ENCODE measurements at regions not wholly inside any gene's neighbourhood (a gene's known extent, or its start where the extent isn't known, plus 50 kb on each side); places are given as distances from the start of the nearest gene placed in this dataset.
"Not testable (repeated sequence)": the region's sequence is repeated elsewhere in the genome, so short reads cannot be mapped to it uniquely, and the experiment has no call there.

DNA sequence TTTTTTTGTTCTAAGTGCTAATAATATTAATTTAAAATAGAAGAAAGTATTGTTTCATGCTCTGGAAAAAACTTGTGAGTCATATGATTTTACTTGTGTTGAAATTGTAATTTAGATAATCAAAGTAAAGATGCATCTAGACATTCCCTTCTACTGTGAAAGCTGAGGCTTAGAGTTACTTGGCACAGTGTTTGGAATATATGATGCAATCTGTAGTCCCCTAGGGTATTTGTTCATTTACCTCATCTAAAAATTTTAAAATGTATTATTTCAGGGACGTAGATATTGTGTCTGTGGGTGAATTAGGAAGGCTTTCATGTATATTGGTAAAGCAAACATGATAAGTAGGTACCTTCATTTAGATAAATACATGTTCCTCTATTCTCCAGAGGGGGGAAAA is 793.5 kb upstream of the CNTN5 start:
- H3K27me3 Mint-ChIP-seq, result no peaks in the 10 kb centered on the region
- H3K9me3 Mint-ChIP-seq, result peaks cover 4% of the 10 kb centered on the region
- H3K4me3 Mint-ChIP-seq, result no peak overlapping the region
- no peak overlapping the region for H3K27ac Mint-ChIP-seq
- ATAC-seq (replicated peaks), result no peak
- H3K4me1 Mint-ChIP-seq, result no peaks in the 10 kb centered on the region
- no peaks in the 10 kb centered on the region for H3K36me3 Mint-ChIP-seq (ENCODE audit: low read depth)

- no peak for ATAC-seq (replicated peaks)
- no peaks in the 10 kb centered on the region for H3K36me3 Mint-ChIP-seq (ENCODE audit: low read depth)
- no peaks in the 10 kb centered on the region for H3K27me3 Mint-ChIP-seq
- H3K27ac Mint-ChIP-seq, result no peak overlapping the region
- no peak overlapping the region for H3K4me3 Mint-ChIP-seq
- H3K4me1 Mint-ChIP-seq, result no peaks in the 10 kb centered on the region
- peaks cover 7% of the 10 kb centered on the region for H3K9me3 Mint-ChIP-seq
These were observed 790.1 kb upstream of the CNTN5 start for GRCh38 chr11:98230678-98231077.

DNA sequence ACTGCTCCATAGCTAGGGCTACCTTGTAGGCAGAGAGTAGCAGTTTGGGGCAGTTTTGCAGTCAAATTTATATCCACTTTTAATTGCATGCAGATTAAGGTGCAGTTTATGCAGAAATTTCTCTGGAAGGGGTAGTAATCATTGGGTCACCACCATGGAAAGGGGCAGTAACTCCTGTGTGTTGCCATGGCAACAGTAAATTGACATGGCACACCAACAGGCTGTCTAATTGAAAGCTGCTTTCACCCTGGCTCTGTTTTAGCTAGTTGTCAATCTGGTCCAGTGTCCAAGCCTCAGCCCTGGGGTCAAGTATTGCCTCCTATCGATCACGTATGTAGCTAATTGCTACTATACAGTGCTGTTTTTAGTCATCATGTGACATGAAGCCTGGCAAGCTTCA is 786.1 kb upstream of the CNTN5 start:
- H3K36me3 Mint-ChIP-seq (ENCODE audit: low read depth), result no peaks in the 10 kb centered on the region
- ATAC-seq (replicated peaks), result no peak
- no peak overlapping the region for H3K27ac Mint-ChIP-seq
- H3K4me3 Mint-ChIP-seq, result no peak overlapping the region
- H3K4me1 Mint-ChIP-seq, result no peaks in the 10 kb centered on the region
- H3K27me3 Mint-ChIP-seq, result no peaks in the 10 kb centered on the region
- peaks cover 10% of the 10 kb centered on the region for H3K9me3 Mint-ChIP-seq

DNA sequence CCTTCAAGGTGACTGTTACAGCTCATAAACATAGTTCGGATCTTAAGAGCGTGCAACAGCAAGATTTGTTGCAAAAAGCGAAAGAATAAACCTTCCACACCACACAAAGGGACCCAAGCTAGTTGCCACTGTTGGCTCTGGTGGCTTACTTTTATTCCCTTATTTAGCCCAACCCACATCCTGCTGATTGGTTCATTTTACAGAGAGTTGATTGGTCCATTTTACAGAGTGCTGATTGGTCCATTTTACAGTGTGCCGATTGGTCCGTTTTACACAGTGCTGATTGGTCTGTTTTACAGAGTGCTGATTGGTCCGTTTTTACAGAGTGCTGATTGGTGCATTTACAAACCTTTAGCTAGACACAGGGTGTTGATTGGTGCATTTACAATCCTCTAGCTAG is 776.9 kb upstream of the CNTN5 start:
- no peak overlapping the region for H3K4me3 Mint-ChIP-seq
- no peak overlapping the region for H3K27ac Mint-ChIP-seq
- no peaks in the 10 kb centered on the region for H3K36me3 Mint-ChIP-seq (ENCODE audit: low read depth)
- H3K27me3 Mint-ChIP-seq, result no peaks in the 10 kb centered on the region
- H3K9me3 Mint-ChIP-seq, result peaks cover 5% of the 10 kb centered on the region
- no peaks in the 10 kb centered on the region for H3K4me1 Mint-ChIP-seq
- no peak for ATAC-seq (replicated peaks)

- ATAC-seq (replicated peaks), result no peak
- H3K4me3 Mint-ChIP-seq, result no peak overlapping the region
- H3K27me3 Mint-ChIP-seq, result no peaks in the 10 kb centered on the region
- no peaks in the 10 kb centered on the region for H3K4me1 Mint-ChIP-seq
- H3K36me3 Mint-ChIP-seq (ENCODE audit: low read depth), result no peaks in the 10 kb centered on the region
- peaks cover 14% of the 10 kb centered on the region for H3K9me3 Mint-ChIP-seq
- no peak overlapping the region for H3K27ac Mint-ChIP-seq
These were observed 759.8 kb upstream of the CNTN5 start for GRCh38 chr11:98260983-98261382.

DNA sequence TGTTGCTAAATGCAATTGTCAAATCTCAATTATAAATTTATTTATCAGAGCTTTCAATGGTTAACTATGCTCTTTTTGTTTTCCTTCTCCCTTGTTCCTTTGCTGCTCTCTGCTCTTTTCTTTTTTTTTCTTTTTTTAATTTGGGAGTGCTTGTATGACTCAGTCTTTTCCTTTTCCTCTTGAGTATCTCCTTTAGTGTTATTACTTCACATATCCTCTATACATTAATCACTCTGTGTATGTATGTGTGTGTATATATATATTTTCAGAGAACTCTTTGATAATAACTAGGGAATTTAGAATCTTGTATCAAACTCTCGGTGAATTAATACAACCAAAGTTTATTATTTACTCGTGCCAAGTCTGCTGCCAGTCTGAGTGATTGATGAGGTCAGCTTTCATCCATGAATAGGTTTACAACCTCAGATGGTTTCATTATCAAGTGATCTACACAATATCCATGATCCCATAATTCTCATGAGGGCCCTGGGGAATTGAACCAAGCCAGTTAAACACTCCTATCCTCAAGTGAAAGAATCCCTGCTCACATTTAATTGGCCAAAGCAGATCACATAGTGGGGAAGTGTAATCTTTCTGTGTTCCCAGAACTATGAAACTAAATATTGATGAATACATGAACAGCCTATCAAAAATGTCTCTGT is 743.4 kb upstream of the CNTN5 start:
- no peak overlapping the region for H3K27ac Mint-ChIP-seq
- no peak for ATAC-seq (replicated peaks)
- peaks cover 5% of the 10 kb centered on the region for H3K9me3 Mint-ChIP-seq
- no peaks in the 10 kb centered on the region for H3K36me3 Mint-ChIP-seq (ENCODE audit: low read depth)
- no peaks in the 10 kb centered on the region for H3K4me1 Mint-ChIP-seq
- no peak overlapping the region for H3K4me3 Mint-ChIP-seq
- H3K27me3 Mint-ChIP-seq, result no peaks in the 10 kb centered on the region

DNA sequence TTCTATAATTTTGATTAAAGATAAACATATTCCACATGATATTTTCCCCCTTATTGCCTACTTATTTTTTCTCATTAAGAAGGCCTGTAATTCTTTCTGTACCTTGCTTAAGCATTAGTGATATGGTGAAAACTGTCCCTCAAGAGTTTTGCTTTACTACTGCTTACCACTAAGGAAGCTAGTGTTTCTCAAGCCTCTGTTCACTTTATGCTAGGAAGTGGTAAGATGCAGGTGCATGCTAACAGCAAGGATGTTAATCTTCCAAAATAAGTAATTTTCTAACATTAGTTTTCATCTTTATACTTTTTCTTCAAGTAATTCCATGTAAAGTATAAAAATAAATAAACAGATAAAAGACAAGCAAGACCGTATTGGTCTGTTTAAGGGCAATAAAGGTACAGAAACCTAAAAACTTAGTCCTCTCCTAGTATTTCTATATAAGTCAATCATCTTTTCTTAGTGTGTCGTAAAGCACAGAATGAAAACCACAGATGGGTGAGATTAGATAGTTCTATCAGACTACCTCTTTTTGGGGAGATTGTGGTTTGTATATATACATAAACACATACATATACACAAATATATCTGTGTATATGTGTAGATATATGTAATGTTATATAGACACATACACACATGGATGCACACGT is 731.0 kb upstream of the CNTN5 start:
- no peak overlapping the region for H3K4me3 Mint-ChIP-seq
- H3K27me3 Mint-ChIP-seq, result no peaks in the 10 kb centered on the region
- no peaks in the 10 kb centered on the region for H3K4me1 Mint-ChIP-seq
- no peaks in the 10 kb centered on the region for H3K36me3 Mint-ChIP-seq (ENCODE audit: low read depth)
- peaks cover 7% of the 10 kb centered on the region for H3K9me3 Mint-ChIP-seq
- ATAC-seq (replicated peaks), result no peak
- no peak overlapping the region for H3K27ac Mint-ChIP-seq

GRCh38 chr11:98296091-98296880 is 724.5 kb upstream of the CNTN5 start:
- H3K4me1 Mint-ChIP-seq, result no peaks in the 10 kb centered on the region
- peaks cover 14% of the 10 kb centered on the region for H3K9me3 Mint-ChIP-seq
- H3K27me3 Mint-ChIP-seq, result no peaks in the 10 kb centered on the region
- no peak overlapping the region for H3K4me3 Mint-ChIP-seq
- no peak overlapping the region for H3K27ac Mint-ChIP-seq
- H3K36me3 Mint-ChIP-seq (ENCODE audit: low read depth), result no peaks in the 10 kb centered on the region
- ATAC-seq (replicated peaks), result no peak

- Mint-ChIP-seq H3K4me1 (no peaks in the 10 kb centered on the region), H3K27ac (no peak overlapping the region), H3K9me3 (peaks cover 10% of the 10 kb centered on the region), H3K27me3 (no peaks in the 10 kb centered on the region), H3K4me3 (no peak overlapping the region), H3K36me3 (ENCODE audit: low read depth) (no peaks in the 10 kb centered on the region)
- no peak for ATAC-seq (replicated peaks)
These were observed 720.0 kb upstream of the CNTN5 start for GRCh38 chr11:98300719-98301118.

GRCh38 chr11:98307827-98308491 is 712.8 kb upstream of the CNTN5 start:
- no peak for ATAC-seq (replicated peaks)
- Mint-ChIP-seq H3K9me3 (peaks cover 11% of the 10 kb centered on the region), H3K4me3 (no peak overlapping the region), H3K27ac (no peak overlapping the region), H3K27me3 (no peaks in the 10 kb centered on the region), H3K4me1 (no peaks in the 10 kb centered on the region), H3K36me3 (ENCODE audit: low read depth) (no peaks in the 10 kb centered on the region)

- not testable (repeated sequence) for H3K27ac Mint-ChIP-seq; ATAC-seq (replicated peaks); H3K9me3 Mint-ChIP-seq; H3K36me3 Mint-ChIP-seq (ENCODE audit: low read depth); H3K4me1 Mint-ChIP-seq; H3K27me3 Mint-ChIP-seq; H3K4me3 Mint-ChIP-seq
These were observed 690.4 kb upstream of the CNTN5 start for GRCh38 chr11:98330306-98330705.

DNA sequence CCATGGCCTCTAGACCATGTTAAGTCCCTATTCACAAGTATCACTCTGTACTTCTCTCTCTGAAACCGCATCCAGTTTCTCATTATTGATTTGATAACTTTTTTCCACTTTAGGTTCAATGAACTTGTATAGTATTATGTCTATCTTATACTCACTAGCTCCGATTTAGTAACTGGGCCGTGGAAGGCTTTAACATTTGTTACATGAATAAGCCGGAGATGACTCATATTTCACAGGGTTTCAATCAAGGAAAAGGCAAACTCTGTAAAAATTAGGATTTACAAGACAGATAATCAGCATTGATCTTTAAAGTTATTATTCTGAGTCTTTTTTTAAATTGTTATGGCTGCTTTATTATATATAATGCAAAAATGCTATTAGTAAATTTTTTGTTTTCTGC is 662.2 kb upstream of the CNTN5 start:
- Mint-ChIP-seq H3K4me3 (no peak overlapping the region), H3K36me3 (ENCODE audit: low read depth) (no peaks in the 10 kb centered on the region)

DNA sequence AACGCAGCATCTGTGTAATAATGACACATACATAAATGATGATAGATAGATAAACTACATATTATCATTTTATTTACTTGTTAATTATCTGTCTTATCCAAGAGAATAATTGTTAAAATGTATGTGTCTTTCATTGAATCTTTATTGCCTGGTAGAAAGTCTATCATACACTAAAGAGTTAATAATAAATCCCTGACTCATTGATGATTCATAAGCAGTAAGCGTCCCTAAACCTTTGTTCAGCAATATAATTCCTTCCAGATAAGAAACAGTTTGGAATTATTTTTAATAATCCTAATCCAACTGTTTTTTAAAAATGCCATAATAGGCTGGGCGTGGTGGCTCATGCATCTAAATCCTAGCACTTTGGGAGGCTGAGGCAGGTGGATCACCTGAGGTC is 655.6 kb upstream of the CNTN5 start:
- Mint-ChIP-seq H3K36me3 (ENCODE audit: low read depth) (no peaks in the 10 kb centered on the region), H3K4me1 (no peaks in the 10 kb centered on the region), H3K27ac (no peak overlapping the region), H3K27me3 (no peaks in the 10 kb centered on the region), H3K9me3 (peaks cover 9% of the 10 kb centered on the region), H3K4me3 (no peak overlapping the region)
- ATAC-seq (replicated peaks), result no peak

More for the DNA sequence above, 662.2 kb upstream of the CNTN5 start:
- H3K9me3 Mint-ChIP-seq, result peaks cover 18% of the 10 kb centered on the region
- no peak overlapping the region for H3K27ac Mint-ChIP-seq
- no peaks in the 10 kb centered on the region for H3K27me3 Mint-ChIP-seq
- H3K4me1 Mint-ChIP-seq, result no peaks in the 10 kb centered on the region
- ATAC-seq (replicated peaks), result no peak

DNA sequence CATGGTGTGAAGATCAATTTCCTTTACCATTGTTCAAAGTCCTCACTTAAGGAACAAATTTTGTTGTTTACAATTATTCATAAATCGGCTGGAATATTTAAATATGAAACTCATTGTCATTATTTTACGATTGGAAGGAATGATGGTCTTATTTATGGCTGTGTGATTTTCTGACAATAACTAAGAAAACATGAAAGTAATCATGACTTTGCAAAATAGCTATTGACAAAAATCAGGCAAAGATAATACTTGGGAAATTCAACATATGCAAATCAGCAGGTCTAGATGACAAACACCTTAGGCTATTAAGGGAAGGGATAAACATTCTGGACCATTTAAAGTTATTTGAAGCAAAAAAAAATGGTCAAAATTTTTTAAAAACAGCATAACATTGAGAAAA is 654.8 kb upstream of the CNTN5 start:
- H3K27ac Mint-ChIP-seq, result no peak overlapping the region
- no peaks in the 10 kb centered on the region for H3K27me3 Mint-ChIP-seq
- H3K9me3 Mint-ChIP-seq, result peaks cover 9% of the 10 kb centered on the region
- no peaks in the 10 kb centered on the region for H3K36me3 Mint-ChIP-seq (ENCODE audit: low read depth)
- H3K4me1 Mint-ChIP-seq, result no peaks in the 10 kb centered on the region
- ATAC-seq (replicated peaks), result no peak
- H3K4me3 Mint-ChIP-seq, result no peak overlapping the region

DNA sequence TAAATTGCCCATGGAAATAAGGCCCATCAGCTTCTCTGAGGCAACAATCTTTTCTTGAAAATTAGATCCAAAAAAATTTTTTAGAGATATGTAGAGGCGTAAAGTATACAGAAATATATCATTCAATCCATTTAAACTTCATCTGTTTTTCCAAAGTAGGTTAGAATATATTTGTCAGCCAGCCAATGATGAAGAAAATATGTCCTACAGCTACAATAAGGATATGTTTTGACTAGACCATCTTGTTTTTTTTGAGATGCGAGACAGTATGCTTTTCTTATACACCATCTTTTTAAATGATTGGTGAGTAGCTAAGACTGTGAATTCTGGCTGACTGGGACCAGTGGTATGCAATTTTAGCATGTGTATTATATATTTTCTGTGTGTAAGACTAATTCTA is 630.4 kb upstream of the CNTN5 start:
- Mint-ChIP-seq H3K27me3 (no peaks in the 10 kb centered on the region), H3K4me3 (no peak overlapping the region), H3K4me1 (no peaks in the 10 kb centered on the region), H3K36me3 (ENCODE audit: low read depth) (no peaks in the 10 kb centered on the region), H3K27ac (no peak overlapping the region), H3K9me3 (peaks cover 12% of the 10 kb centered on the region)
- no peak for ATAC-seq (replicated peaks)
